AG04449 (cell line): ENCODE measurements at regions not wholly inside any gene's neighbourhood (a gene's known extent, or its start where the extent isn't known, plus 50 kb on each side); places are given as distances from the start of the nearest gene placed in this dataset.
"Not testable (repeated sequence)": the region's sequence is repeated elsewhere in the genome, so short reads cannot be mapped to it uniquely, and the experiment has no call there.

ENCODE experiments used
- CTCF ChIA-PET: fragments of 350-600 bp; formaldehyde crosslinking; extraction: SDS; loops from one replicate; lab custom pipeline; 2021; ENCODE audit warnings: antibody characterized with exemption; lab: Yijun Ruan, JAX
- POLR2A ChIA-PET: fragments of 400-600, 350-600 bp; formaldehyde crosslinking; extraction: SDS; loops from one replicate; lab custom pipeline; 2020; ENCODE audit warnings: antibody characterized with exemption, inconsistent platforms; lab: Yijun Ruan, JAX
- DNase-seq: peaks from one replicate; pipeline ENCODE4 v3.0.0-alpha.2; 2010; ENCODE audit warnings: low read depth, low spot score
- H3K4me3 ChIP-seq: 2 replicates; pipeline ENCODE4 v1.5.1; 2011; ENCODE audit warnings: low read depth, mild to moderate bottlenecking, control low read depth, low read length
- CTCF ChIP-seq: IDR thresholded peaks from one replicate; pipeline ENCODE4 v1.5.1; 2011; ENCODE audit warnings: mild to moderate bottlenecking, moderate library complexity, low read length, control low read depth, inconsistent platforms; ENCODE audit not compliant: insufficient read depth; ENCODE audit errors: missing control alignments

DNA sequence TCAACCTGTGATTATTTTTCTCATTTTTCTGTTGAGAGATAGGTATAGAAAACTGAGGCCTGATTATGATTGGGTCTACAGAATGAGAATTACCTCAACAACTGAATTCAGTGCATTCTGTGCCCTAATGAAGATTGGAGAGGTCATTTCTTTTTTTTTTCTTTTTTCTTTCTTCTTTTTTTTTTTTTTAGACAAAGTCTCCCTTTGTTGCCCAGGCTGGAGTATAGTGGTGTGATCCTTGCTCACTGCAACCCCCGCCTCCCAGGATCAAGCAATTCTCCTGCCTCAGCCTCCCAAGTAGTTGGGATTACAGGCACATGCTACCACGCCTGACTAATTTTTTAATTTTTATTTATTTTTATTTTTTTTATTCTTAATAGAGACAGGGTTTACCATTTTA lies 95.0 kb upstream of the ARMC3 start:
- no peak for TF ChIP-seq CTCF
- ChIA-PET CTCF (no interaction called here), POLR2A (no interaction called here)
- no peak overlapping the region for H3K4me3 ChIP-seq
- DNase-seq, result no peak

- TF ChIP-seq CTCF, result no peak
- no peak overlapping the region for H3K4me3 ChIP-seq
- POLR2A ChIA-PET, result no interaction called here
- no peak for DNase-seq
- CTCF ChIA-PET, result no interaction called here
Measured at GRCh38 chr10:22832066-22832602, 95.7 kb upstream of the ARMC3 start.

DNA sequence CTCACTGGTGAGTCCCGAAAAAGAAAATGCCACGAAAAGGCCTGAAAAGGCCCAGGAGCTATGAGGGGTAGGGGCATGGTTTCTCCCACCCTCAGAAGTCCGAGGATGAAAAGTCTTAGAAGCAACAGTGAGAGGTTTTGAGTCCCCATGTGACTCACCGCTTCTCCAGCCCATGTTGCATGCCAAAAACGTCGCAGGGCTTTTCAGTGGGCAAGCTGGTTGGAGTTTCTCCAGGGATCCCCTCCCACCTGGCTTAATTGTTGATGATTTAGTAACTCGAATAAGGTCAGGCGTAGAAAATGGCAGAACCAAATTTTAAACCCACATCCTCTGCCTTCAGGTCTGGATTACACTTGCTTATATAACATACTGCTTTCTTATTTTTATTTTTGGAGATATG lies 96.3 kb upstream of the ARMC3 start:
- DNase-seq, result no peak
- ChIA-PET CTCF (no interaction called here), POLR2A (no interaction called here)
- TF ChIP-seq CTCF, result no peak
- H3K4me3 ChIP-seq, result no peak overlapping the region

DNA sequence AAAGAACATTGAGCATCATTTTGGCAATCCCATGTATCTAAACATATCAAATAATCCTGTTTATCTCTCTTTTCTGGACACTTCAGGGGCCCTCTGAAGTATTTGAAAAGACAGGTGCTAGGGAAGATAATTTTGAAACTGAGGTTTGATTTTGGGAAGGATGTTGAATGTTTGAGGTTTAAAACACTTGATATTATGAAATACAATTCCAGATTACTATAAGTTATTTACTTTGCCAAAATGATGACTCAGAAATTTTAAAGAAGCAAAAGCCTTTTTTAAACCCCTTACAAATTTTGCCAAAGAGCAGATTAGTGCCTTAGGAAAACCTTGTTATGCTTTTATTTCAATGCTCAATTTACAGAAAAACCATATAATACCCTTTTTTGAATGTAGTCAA lies 99.1 kb upstream of the ARMC3 start:
- POLR2A ChIA-PET, H3K4me3 ChIP-seq, DNase-seq: not testable (repeated sequence)
- CTCF ChIA-PET, result interaction anchor here (0.6 kb wide), 1 partner anchor 11 kb away, joined by 3 read pairs; no protein-coding TSS in a partner anchor

DNA sequence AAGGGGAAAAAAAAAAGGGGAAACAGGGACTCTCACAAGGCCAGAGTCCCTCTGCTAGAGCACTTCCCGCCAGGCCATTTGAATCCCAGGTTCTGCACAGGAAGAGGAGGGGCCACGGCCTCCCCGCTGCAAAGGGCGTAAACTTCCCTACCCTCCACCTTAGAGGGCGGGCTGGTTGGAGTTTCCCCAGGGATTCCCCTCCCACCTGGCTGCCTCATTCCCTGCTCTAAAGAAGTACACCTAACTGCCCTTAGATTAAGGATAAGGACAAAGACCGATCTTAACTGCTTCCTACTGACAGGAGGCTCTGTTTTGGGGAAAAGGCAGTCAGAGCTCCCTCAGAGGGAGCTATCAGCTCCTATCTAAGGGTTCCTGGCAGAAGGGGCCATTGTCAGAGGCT lies 102.0 kb upstream of the ARMC3 start:
- ChIA-PET POLR2A (no interaction called here), CTCF (no interaction called here)
- DNase-seq, result no peak
- H3K4me3 ChIP-seq, result no peak overlapping the region
- TF ChIP-seq CTCF, result no peak

- DNase-seq, result no peak
- POLR2A ChIA-PET, result interaction anchor here (0.6 kb wide), 1 partner anchor 510 kb away, joined by 3 read pairs; no protein-coding TSS in a partner anchor
- CTCF ChIA-PET, result no interaction called here
- no peak for TF ChIP-seq CTCF
- no peak overlapping the region for H3K4me3 ChIP-seq
Measured at GRCh38 chr10:22824984-22825383, 102.9 kb upstream of the ARMC3 start.

DNA sequence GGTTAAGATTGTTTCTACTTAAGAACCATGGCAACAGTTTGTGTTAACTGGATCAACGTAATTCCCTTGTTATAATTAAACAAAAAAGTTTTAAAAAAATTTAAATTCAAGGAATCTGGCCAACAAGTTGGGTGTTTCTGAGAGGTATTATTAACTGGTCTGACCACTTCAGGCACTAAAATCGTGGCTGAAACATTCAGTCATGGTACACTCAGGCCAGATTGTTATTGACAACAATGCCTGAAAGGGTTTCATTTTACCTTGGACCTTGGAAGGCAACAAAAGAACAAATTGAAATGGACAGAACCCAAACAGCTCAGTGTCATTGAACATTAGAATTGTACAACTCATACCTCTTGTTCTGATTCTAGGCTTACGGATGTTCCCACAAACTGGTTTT lies 103.3 kb upstream of the ARMC3 start:
- no peak for DNase-seq
- CTCF ChIA-PET, result no interaction called here

More for the DNA sequence above, 103.3 kb upstream of the ARMC3 start:
- TF ChIP-seq CTCF, result no peak
- no peak overlapping the region for H3K4me3 ChIP-seq
- POLR2A ChIA-PET, result interaction anchor here (0.6 kb wide), 1 partner anchor 510 kb away, joined by 3 read pairs; no protein-coding TSS in a partner anchor
